ENCODE measurements at regions not wholly inside any gene's neighbourhood (a gene's known extent, or its start where the extent isn't known, plus 50 kb on each side); places are given as distances from the start of the nearest gene placed in this dataset.

- no peak for TF ChIP-seq CTCF (IDR thresholded peaks at IDR 0.05; ENCODE audit: insufficient read depth, low read length)
- no peak for TF ChIP-seq POLR2AphosphoS5 (IDR thresholded peaks at IDR 0.05; ENCODE audit: low read depth)
- no peak for TF ChIP-seq GABPA (IDR thresholded peaks at IDR 0.05; ENCODE audit: low read depth)
- no peak for TF ChIP-seq REST (IDR thresholded peaks at IDR 0.05; ENCODE audit: insufficient replicate concordance, low read depth)
- TF ChIP-seq SPI1 (IDR thresholded peaks at IDR 0.05; ENCODE audit: borderline replicate concordance, low read depth) = no peak
- DNase-seq (ENCODE audit: low read depth in 1 of 2, low spot score in 1 of 2) = no peak
- H3K27ac ChIP-seq (replicated peaks) = no peak overlapping the region
- no peak overlapping the region for H3K4me3 ChIP-seq (replicated peaks; ENCODE audit: insufficient read depth, low read length)
- peaks cover 2% of the 10 kb centered on the region for H3K27me3 ChIP-seq (ENCODE audit: insufficient read depth, poor library complexity, severe bottlenecking)
Observed at GRCh38 chr2:136665736-136666135, 99.6 kb upstream of the THSD7B start.

GRCh38 chr2:136664713-136665405 lies 100.5 kb upstream of the THSD7B start:
- H3K27ac ChIP-seq (replicated peaks) = no peak overlapping the region
- no peak for TF ChIP-seq GABPA (IDR thresholded peaks at IDR 0.05; ENCODE audit: low read depth)
- TF ChIP-seq POLR2AphosphoS5 (IDR thresholded peaks at IDR 0.05; ENCODE audit: low read depth) = no peak
- no peak for TF ChIP-seq CTCF (IDR thresholded peaks at IDR 0.05; ENCODE audit: insufficient read depth, low read length)
- TF ChIP-seq SPI1 (IDR thresholded peaks at IDR 0.05; ENCODE audit: borderline replicate concordance, low read depth) = no peak
- TF ChIP-seq REST (IDR thresholded peaks at IDR 0.05; ENCODE audit: insufficient replicate concordance, low read depth) = no peak
- no peak for DNase-seq (ENCODE audit: low read depth in 1 of 2, low spot score in 1 of 2)
- H3K4me3 ChIP-seq (replicated peaks; ENCODE audit: insufficient read depth, low read length) = no peak overlapping the region
- peaks cover 2% of the 10 kb centered on the region for H3K27me3 ChIP-seq (ENCODE audit: insufficient read depth, poor library complexity, severe bottlenecking)

- no peak for DNase-seq (ENCODE audit: low read depth in 1 of 2, low spot score in 1 of 2)
- no peak overlapping the region for H3K27ac ChIP-seq (replicated peaks)
- H3K27me3 ChIP-seq (ENCODE audit: insufficient read depth, poor library complexity, severe bottlenecking) = no peaks in the 10 kb centered on the region
- TF ChIP-seq SPI1 (IDR thresholded peaks at IDR 0.05; ENCODE audit: borderline replicate concordance, low read depth) (no peak), CTCF (IDR thresholded peaks at IDR 0.05; ENCODE audit: insufficient read depth, low read length) (no peak), REST (IDR thresholded peaks at IDR 0.05; ENCODE audit: insufficient replicate concordance, low read depth) (no peak), POLR2AphosphoS5 (IDR thresholded peaks at IDR 0.05; ENCODE audit: low read depth) (no peak), GABPA (IDR thresholded peaks at IDR 0.05; ENCODE audit: low read depth) (no peak)
- no peak overlapping the region for H3K4me3 ChIP-seq (replicated peaks; ENCODE audit: insufficient read depth, low read length)
Observed at GRCh38 chr2:136658201-136658600, 107.1 kb upstream of the THSD7B start.
